HepG2 (cell line): ENCODE measurements at regions not wholly inside any gene's neighbourhood (a gene's known extent, or its start where the extent isn't known, plus 50 kb on each side); places are given as distances from the start of the nearest gene placed in this dataset.

ENCODE experiments used
- BCL6 ChIP-seq: IDR thresholded peaks from 2 replicates; pipeline ENCODE4 v1.6.1; 2016; ENCODE audit warnings: missing genetic modification reagents, missing compliant biosample characterization
- FOXA1 ChIP-seq, 2 experiments: fragments of 450-650 bp in 1 of 2; sonication (generic) in 1 of 2; formaldehyde crosslinking in 1 of 2; IDR thresholded peaks; 2 replicates each; pipeline versions ENCODE4 v1.4.0 to v1.6.1; 2016 to 2020; ENCODE audit warnings: missing genetic modification reagents in 1 of 2
- GABPA ChIP-seq, 2 experiments: IDR thresholded peaks; 2 replicates each; pipeline ENCODE4 v1.6.1; 2011 to 2016; ENCODE audit warnings: low read depth in 2 of 2, low read length in 1 of 2, missing biosample characterization in 1 of 2, missing genetic modification characterization in 1 of 2
- JUNB ChIP-seq: sonication (generic); formaldehyde crosslinking; IDR thresholded peaks from 2 replicates; pipeline ENCODE4 v1.8.0; 2022; ENCODE audit warnings: missing genetic modification reagents, mild to moderate bottlenecking, borderline replicate concordance
- MEIS1 ChIP-seq: sonication (generic); formaldehyde crosslinking; IDR thresholded peaks from 2 replicates; pipeline ENCODE4 v1.9.0; 2021; ENCODE audit warnings: mild to moderate bottlenecking, missing genetic modification reagents, moderate library complexity, borderline replicate concordance
- ONECUT2 ChIP-seq: sonication (generic); formaldehyde crosslinking; IDR thresholded peaks from 2 replicates; pipeline ENCODE4 v1.4.0; 2020; ENCODE audit warnings: missing genetic modification reagents
- PTBP1 ChIP-seq: fragments of 200-400 bp; formaldehyde crosslinking; IDR thresholded peaks from 2 replicates; pipeline ENCODE4 v1.6.1; 2018; ENCODE audit warnings: low read length, low read depth; ENCODE audit not compliant: poor library complexity, severe bottlenecking
- RFX1 ChIP-seq: fragments of 450-650 bp; IDR thresholded peaks from 2 replicates; pipeline ENCODE4 v1.6.1; 2017
- ZNF143 ChIP-seq: sonication (generic); formaldehyde crosslinking; IDR thresholded peaks from 2 replicates; pipeline ENCODE4 v1.4.0; 2020; ENCODE audit warnings: missing genetic modification reagents
- ZNF337 ChIP-seq: sonication (generic); formaldehyde crosslinking; IDR thresholded peaks from 2 replicates; pipeline ENCODE4 v1.5.1; 2020; ENCODE audit warnings: missing genetic modification reagents, low read depth, mild to moderate bottlenecking, borderline replicate concordance
- ZNF577 ChIP-seq: sonication (generic); formaldehyde crosslinking; IDR thresholded peaks from 2 replicates; pipeline ENCODE4 v1.4.0; 2020; ENCODE audit warnings: mild to moderate bottlenecking, low read depth, missing genetic modification reagents, borderline replicate concordance
- ZNF674 ChIP-seq: sonication (generic); formaldehyde crosslinking; IDR thresholded peaks from 2 replicates; pipeline ENCODE4 v1.5.0; 2020; ENCODE audit warnings: low read depth, mild to moderate bottlenecking, missing genetic modification reagents
- ZNF703 ChIP-seq: sonication (generic); formaldehyde crosslinking; IDR thresholded peaks from 2 replicates; pipeline ENCODE4 v1.5.1; 2020; ENCODE audit warnings: missing genetic modification reagents, mild to moderate bottlenecking, moderate library complexity, borderline replicate concordance
- ZSCAN25 ChIP-seq: sonication (generic); formaldehyde crosslinking; IDR thresholded peaks from 2 replicates; pipeline ENCODE4 v1.8.0; 2022; ENCODE audit warnings: mild to moderate bottlenecking, missing genetic modification reagents
- TF ChIP-seq, protein P1 (sequence below): sonication (generic); formaldehyde crosslinking; IDR thresholded peaks from 2 replicates; pipeline ENCODE4 v1.5.0; 2020; ENCODE audit warnings: mild to moderate bottlenecking, low read depth, missing genetic modification reagents, borderline replicate concordance
- TF ChIP-seq, protein P2 (sequence below): sonication (generic); formaldehyde crosslinking; IDR thresholded peaks from 2 replicates; pipeline ENCODE4 v1.4.0; 2020; ENCODE audit warnings: missing genetic modification reagents
- TF ChIP-seq, protein P3 (sequence below): sonication (generic); formaldehyde crosslinking; conservative IDR thresholded peaks from 2 replicates; pipeline ENCODE4 v1.8.0; 2022; ENCODE audit warnings: low read depth, missing genetic modification reagents

DNA sequence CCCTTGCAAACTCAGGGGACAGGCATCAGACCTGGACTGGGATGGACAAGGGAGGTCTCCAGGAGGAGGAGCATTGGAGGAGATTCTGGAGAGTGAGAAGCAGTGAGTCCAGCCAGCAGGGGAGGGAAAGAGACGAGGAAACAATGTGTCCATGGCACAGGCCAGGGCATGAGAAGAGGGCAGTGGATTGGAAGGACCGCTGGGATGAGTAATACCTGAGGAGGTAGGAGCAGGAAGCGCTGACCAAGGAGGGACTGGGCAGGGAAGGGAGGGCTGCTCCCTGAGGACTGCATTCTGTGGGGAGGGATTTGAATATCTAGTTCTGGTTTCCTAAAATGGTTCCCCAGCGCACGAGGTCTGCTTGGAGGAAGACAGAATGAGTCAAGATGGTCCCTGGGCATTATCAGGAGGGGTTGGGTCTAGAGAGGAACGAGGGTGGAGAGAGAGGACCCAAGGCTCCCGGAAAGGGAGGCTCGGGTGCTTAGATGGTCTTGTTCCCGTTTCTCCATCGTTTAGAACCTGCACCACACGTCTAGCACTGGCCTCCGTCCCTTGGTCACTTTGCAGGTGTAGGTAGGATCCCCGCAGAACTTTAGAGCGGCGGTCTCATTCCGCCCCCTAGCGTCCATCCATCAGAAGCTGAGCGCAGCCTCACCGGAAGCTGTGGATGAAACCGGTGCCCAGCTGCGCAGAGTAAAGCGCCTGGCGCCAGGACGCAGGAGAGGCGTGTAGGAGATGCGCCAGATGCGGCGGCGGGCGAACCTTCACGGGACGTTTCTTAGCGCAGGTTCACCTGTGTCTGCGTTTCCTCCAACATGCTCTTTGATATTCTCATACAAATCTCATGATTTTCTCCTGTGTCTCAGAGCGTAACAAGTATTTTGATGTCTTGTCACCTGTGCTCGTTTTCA, 190.7 kb upstream of the NDN start (continued):
- TF ChIP-seq BCL6 (no peak), ZSCAN25 (CRISPR knock-in tag) (no peak), GABPA (IDR thresholded peaks at IDR 0.05; ENCODE audit: low read depth, low read length) (peak; percentile 49), GABPA (CRISPR knock-in tag; IDR thresholded peaks at IDR 0.05; ENCODE audit: low read depth) (peak; percentile 82), ZNF577 (CRISPR knock-in tag) (no peak), RFX1 (no peak), ZNF703 (CRISPR knock-in tag) (no peak), ONECUT2 (no peak), ZNF143 (CRISPR knock-in tag) (no peak), MEIS1 (CRISPR knock-in tag) (no peak), ZNF674 (CRISPR knock-in tag) (no peak), ZNF337 (CRISPR knock-in tag) (no peak), JUNB (CRISPR knock-in tag) (no peak), FOXA1 (IDR thresholded peaks at IDR 0.05) (no peak), FOXA1 (CRISPR knock-in tag; IDR thresholded peaks at IDR 0.05) (no peak), PTBP1 (no peak)
- TF ChIP-seq, protein P1, sequence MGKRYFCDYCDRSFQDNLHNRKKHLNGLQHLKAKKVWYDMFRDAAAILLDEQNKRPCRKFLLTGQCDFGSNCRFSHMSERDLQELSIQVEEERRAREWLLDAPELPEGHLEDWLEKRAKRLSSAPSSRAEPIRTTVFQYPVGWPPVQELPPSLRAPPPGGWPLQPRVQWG (CRISPR knock-in tag) = no peak
- TF ChIP-seq, protein P2, sequence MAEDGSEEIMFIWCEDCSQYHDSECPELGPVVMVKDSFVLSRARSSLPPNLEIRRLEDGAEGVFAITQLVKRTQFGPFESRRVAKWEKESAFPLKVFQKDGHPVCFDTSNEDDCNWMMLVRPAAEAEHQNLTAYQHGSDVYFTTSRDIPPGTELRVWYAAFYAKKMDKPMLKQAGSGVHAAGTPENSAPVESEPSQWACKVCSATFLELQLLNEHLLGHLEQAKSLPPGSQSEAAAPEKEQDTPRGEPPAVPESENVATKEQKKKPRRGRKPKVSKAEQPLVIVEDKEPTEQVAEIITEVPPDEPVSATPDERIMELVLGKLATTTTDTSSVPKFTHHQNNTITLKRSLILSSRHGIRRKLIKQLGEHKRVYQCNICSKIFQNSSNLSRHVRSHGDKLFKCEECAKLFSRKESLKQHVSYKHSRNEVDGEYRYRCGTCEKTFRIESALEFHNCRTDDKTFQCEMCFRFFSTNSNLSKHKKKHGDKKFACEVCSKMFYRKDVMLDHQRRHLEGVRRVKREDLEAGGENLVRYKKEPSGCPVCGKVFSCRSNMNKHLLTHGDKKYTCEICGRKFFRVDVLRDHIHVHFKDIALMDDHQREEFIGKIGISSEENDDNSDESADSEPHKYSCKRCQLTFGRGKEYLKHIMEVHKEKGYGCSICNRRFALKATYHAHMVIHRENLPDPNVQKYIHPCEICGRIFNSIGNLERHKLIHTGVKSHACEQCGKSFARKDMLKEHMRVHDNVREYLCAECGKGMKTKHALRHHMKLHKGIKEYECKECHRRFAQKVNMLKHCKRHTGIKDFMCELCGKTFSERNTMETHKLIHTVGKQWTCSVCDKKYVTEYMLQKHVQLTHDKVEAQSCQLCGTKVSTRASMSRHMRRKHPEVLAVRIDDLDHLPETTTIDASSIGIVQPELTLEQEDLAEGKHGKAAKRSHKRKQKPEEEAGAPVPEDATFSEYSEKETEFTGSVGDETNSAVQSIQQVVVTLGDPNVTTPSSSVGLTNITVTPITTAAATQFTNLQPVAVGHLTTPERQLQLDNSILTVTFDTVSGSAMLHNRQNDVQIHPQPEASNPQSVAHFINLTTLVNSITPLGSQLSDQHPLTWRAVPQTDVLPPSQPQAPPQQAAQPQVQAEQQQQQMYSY = no peak
- TF ChIP-seq, protein P3, sequence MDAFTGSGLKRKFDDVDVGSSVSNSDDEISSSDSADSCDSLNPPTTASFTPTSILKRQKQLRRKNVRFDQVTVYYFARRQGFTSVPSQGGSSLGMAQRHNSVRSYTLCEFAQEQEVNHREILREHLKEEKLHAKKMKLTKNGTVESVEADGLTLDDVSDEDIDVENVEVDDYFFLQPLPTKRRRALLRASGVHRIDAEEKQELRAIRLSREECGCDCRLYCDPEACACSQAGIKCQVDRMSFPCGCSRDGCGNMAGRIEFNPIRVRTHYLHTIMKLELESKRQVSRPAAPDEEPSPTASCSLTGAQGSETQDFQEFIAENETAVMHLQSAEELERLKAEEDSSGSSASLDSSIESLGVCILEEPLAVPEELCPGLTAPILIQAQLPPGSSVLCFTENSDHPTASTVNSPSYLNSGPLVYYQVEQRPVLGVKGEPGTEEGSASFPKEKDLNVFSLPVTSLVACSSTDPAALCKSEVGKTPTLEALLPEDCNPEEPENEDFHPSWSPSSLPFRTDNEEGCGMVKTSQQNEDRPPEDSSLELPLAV (CRISPR knock-in tag) = no peak
